Fibroblast of lung (primary cell): ENCODE measurements at regions not wholly inside any gene's neighbourhood (a gene's known extent, or its start where the extent isn't known, plus 50 kb on each side); places are given as distances from the start of the nearest gene placed in this dataset.
A peak's percentile ranks its signal among the peaks of the same experiment; 100 is the strongest.

Experiments used
- DNase-seq, 2 donors: peaks; one replicate each; pipeline versions ENCODE4 v3.0.0 to v3.0.0-alpha.2; 2010; ENCODE audit warnings: low read depth in 2 of 2
- H2AFZ ChIP-seq: 2 replicates; pipeline ENCODE4 v1.5.1; 2012; ENCODE audit warnings: low read length, control low read depth, inconsistent platforms
- H3K27ac ChIP-seq: 2 replicates; pipeline ENCODE4 v1.5.1; 2011; ENCODE audit warnings: low read length, control low read depth; ENCODE audit not compliant: insufficient read depth
- H3K27me3 ChIP-seq: 2 replicates; pipeline ENCODE4 v1.5.1; 2011; ENCODE audit warnings: mild to moderate bottlenecking, low read length; ENCODE audit not compliant: control insufficient read depth, insufficient read depth
- H3K36me3 ChIP-seq: 2 replicates; pipeline ENCODE4 v1.5.1; 2011; ENCODE audit warnings: low read length; ENCODE audit not compliant: control insufficient read depth, insufficient read depth
- H3K4me1 ChIP-seq: 2 replicates; pipeline ENCODE4 v1.5.1; 2011; ENCODE audit warnings: low read length; ENCODE audit not compliant: control insufficient read depth, insufficient read depth; ENCODE audit errors: extremely low read depth
- H3K4me2 ChIP-seq: 2 replicates; pipeline ENCODE4 v1.5.1; 2011; ENCODE audit warnings: low read length, control low read depth; ENCODE audit not compliant: insufficient read depth; ENCODE audit errors: extremely low read depth
- H3K4me3 ChIP-seq, 4 experiments: fragments of 200-600 bp in 1 of 4; sonication (generic) in 1 of 4; replicated peaks in 1 of 4; 2 replicates each; pipeline ENCODE4 v1.5.1; 2011 to 2016; ENCODE audit warnings: low read length in 4 of 4, low read depth in 3 of 4, mild to moderate bottlenecking in 3 of 4, control low read depth in 2 of 4, inconsistent platforms in 1 of 4, mixed read lengths in 1 of 4; ENCODE audit not compliant: insufficient read depth in 1 of 4; ENCODE audit errors: control extremely low read depth in 1 of 4
- H3K79me2 ChIP-seq: 2 replicates; pipeline ENCODE4 v1.5.1; 2012; ENCODE audit warnings: mild to moderate bottlenecking, low read length, inconsistent platforms; ENCODE audit not compliant: control insufficient read depth, insufficient read depth
- H3K9ac ChIP-seq: 2 replicates; pipeline ENCODE4 v1.5.1; 2011; ENCODE audit warnings: mild to moderate bottlenecking, low read length, control low read depth; ENCODE audit not compliant: insufficient read depth
- H3K9me3 ChIP-seq: 2 replicates; pipeline ENCODE4 v1.5.1; 2012; ENCODE audit warnings: low read depth, low read length; ENCODE audit not compliant: control insufficient read depth, insufficient read depth
- H4K20me1 ChIP-seq: 2 replicates; pipeline ENCODE4 v1.5.1; 2011; ENCODE audit warnings: low read length; ENCODE audit not compliant: control insufficient read depth, insufficient read depth; ENCODE audit errors: extremely low read depth
- CTCF ChIP-seq, 2 donors: IDR thresholded peaks in 1 of 2; conservative IDR thresholded peaks in 1 of 2; 1 replicate in 1 of 2; 2 replicates in 1 of 2; pipeline ENCODE4 v1.5.1; 2011 to 2012; ENCODE audit warnings: low read length in 2 of 2, control low read depth in 1 of 2, inconsistent platforms in 1 of 2, low read depth in 1 of 2, mild to moderate bottlenecking in 1 of 2
- EZH2 ChIP-seq: IDR thresholded peaks from 2 replicates; pipeline ENCODE4 v1.5.1; 2012; ENCODE audit warnings: low read length, control low read depth, mild to moderate bottlenecking; ENCODE audit errors: missing control alignments

GRCh38 chr13:71374471-71375049 is 492.4 kb downstream of the DACH1 start:
- H3K27ac ChIP-seq, result no peak overlapping the region
- no peak overlapping the region for H3K4me2 ChIP-seq
- no peaks in the 10 kb centered on the region for H4K20me1 ChIP-seq
- no peaks in the 10 kb centered on the region for H3K36me3 ChIP-seq
- TF ChIP-seq CTCF (conservative IDR thresholded peaks at IDR 0.05 in 1 of 2, IDR thresholded peaks at IDR 0.05 in 1 of 2; ENCODE audit: low read depth in 1 of 2, low read length in 2 of 2), result no peak
- TF ChIP-seq EZH2, result no peak
- peak; percentile 6 to 12 for DNase-seq
- H3K79me2 ChIP-seq, result no peaks in the 10 kb centered on the region
- no peaks in the 10 kb centered on the region for H3K27me3 ChIP-seq
- no peak overlapping the region for H2AFZ ChIP-seq
- no peak overlapping the region for H3K4me3 ChIP-seq
- H3K9me3 ChIP-seq, result no peaks in the 10 kb centered on the region
- H3K4me1 ChIP-seq, result no peaks in the 10 kb centered on the region
- no peak overlapping the region for H3K9ac ChIP-seq

GRCh38 chr13:71368336-71368735 is 498.7 kb downstream of the DACH1 start:
- Histone ChIP-seq H3K4me1 (no peaks in the 10 kb centered on the region), H4K20me1 (no peaks in the 10 kb centered on the region), H3K4me2 (no peak overlapping the region), H3K4me3 (no peak overlapping the region), H3K36me3 (no peaks in the 10 kb centered on the region), H3K27me3 (no peaks in the 10 kb centered on the region), H2AFZ (no peak overlapping the region), H3K27ac (no peak overlapping the region), H3K9me3 (no peaks in the 10 kb centered on the region), H3K9ac (no peak overlapping the region), H3K79me2 (no peaks in the 10 kb centered on the region)
- no peak for TF ChIP-seq CTCF (conservative IDR thresholded peaks at IDR 0.05 in 1 of 2, IDR thresholded peaks at IDR 0.05 in 1 of 2; ENCODE audit: low read depth in 1 of 2, low read length in 2 of 2)
- no peak for TF ChIP-seq EZH2
- DNase-seq, result no peak

GRCh38 chr13:71360041-71360440 is 507.0 kb downstream of the DACH1 start:
- TF ChIP-seq CTCF (conservative IDR thresholded peaks at IDR 0.05 in 1 of 2, IDR thresholded peaks at IDR 0.05 in 1 of 2; ENCODE audit: low read depth in 1 of 2, low read length in 2 of 2) (no peak), EZH2 (no peak)
- Histone ChIP-seq H3K79me2 (no peaks in the 10 kb centered on the region), H2AFZ (no peak overlapping the region), H3K9ac (no peak overlapping the region), H3K9me3 (no peaks in the 10 kb centered on the region), H3K4me1 (no peaks in the 10 kb centered on the region), H3K27ac (no peak overlapping the region), H3K27me3 (no peaks in the 10 kb centered on the region), H3K36me3 (no peaks in the 10 kb centered on the region), H4K20me1 (no peaks in the 10 kb centered on the region), H3K4me2 (no peak overlapping the region), H3K4me3 (no peak overlapping the region)
- DNase-seq, result peak; percentile 34 to 43
